ENCODE measurements at regions not wholly inside any gene's neighbourhood (a gene's known extent, or its start where the extent isn't known, plus 50 kb on each side); places are given as distances from the start of the nearest gene placed in this dataset.

GRCh38 chr14:29075761-29076160 lies 309.2 kb downstream of the FOXG1 start:
- Histone ChIP-seq H3K9me3 (ENCODE audit: control extremely low read depth in 1 of 3, control insufficient read depth in 2 of 3, insufficient read depth in 1 of 3, low read length in 2 of 3) (peaks cover 0 to 4% (median under 1%) of the 10 kb centered on the region in 3 donors), H3K79me2 (ENCODE audit: control insufficient read depth, insufficient read depth, low read length) (no peaks in the 10 kb centered on the region), H3K4me3 (ENCODE audit: control extremely low read depth in 1 of 5, extremely low read depth in 1 of 5, insufficient read depth in 1 of 5, low read depth in 2 of 5, low read length in 4 of 5) (no peak overlapping the region), H3K9ac (ENCODE audit: low read length) (no peak overlapping the region), H3K4me1 (ENCODE audit: control insufficient read depth in 2 of 2, insufficient read depth in 2 of 2, low read length in 2 of 2) (no peaks in the 10 kb centered on the region), H4K20me1 (ENCODE audit: control insufficient read depth, insufficient read depth, low read length, poor library complexity, severe bottlenecking) (no peaks in the 10 kb centered on the region), H3K27ac (ENCODE audit: low read length in 2 of 2) (no peak overlapping the region), H3K4me2 (replicated peaks; ENCODE audit: low read depth, low read length, poor library complexity, severe bottlenecking) (no peak overlapping the region), H3K27me3 (replicated peaks in 1 of 4; ENCODE audit: control extremely low read depth in 1 of 4, control insufficient read depth in 3 of 4, insufficient read depth in 4 of 4, low read length in 3 of 4) (no peaks in the 10 kb centered on the region), H3K36me3 (replicated peaks in 1 of 2; ENCODE audit: control extremely low read depth in 1 of 2, control insufficient read depth in 1 of 2, extremely low read depth in 1 of 2, insufficient read depth in 2 of 2, low read length in 1 of 2) (no peaks in the 10 kb centered on the region), H2AFZ (ENCODE audit: insufficient read depth, low read depth, low read length, poor library complexity, severe bottlenecking) (no peak overlapping the region)
- Mint-ChIP-seq H3K27ac (no peak overlapping the region), H3K27me3 (no peaks in the 10 kb centered on the region), H3K4me3 (no peak overlapping the region), H3K9me3 (ENCODE audit: insufficient read depth) (no peaks in the 10 kb centered on the region), H3K4me1 (no peaks in the 10 kb centered on the region)
- ATAC-seq (ENCODE audit: low read depth) = no peak
- DNase-seq = no peak
- POLR2A ChIA-PET = no interaction called here
- CTCF ChIA-PET = no interaction called here
- TF ChIP-seq EZH2 (IDR thresholded peaks at IDR 0.05; ENCODE audit: borderline replicate concordance, insufficient read depth, low read depth, low read length, poor library complexity, severe bottlenecking) (no peak), CTCF (IDR thresholded peaks at IDR 0.05) (no peak)
- intact Hi-C loops (cut with micrococcal nuclease) = no loop called here

- ChIA-PET POLR2A (no interaction called here), CTCF (no interaction called here)
- Histone ChIP-seq H3K36me3 (replicated peaks in 1 of 2; ENCODE audit: control extremely low read depth in 1 of 2, control insufficient read depth in 1 of 2, extremely low read depth in 1 of 2, insufficient read depth in 2 of 2, low read length in 1 of 2) (no peaks in the 10 kb centered on the region), H3K27ac (ENCODE audit: low read length in 2 of 2) (no peak overlapping the region), H3K9me3 (ENCODE audit: control extremely low read depth in 1 of 3, control insufficient read depth in 2 of 3, insufficient read depth in 1 of 3, low read length in 2 of 3) (peaks cover 0 to 2% (median 0%) of the 10 kb centered on the region in 3 donors), H3K9ac (ENCODE audit: low read length) (no peak overlapping the region), H3K4me3 (ENCODE audit: control extremely low read depth in 1 of 5, extremely low read depth in 1 of 5, insufficient read depth in 1 of 5, low read depth in 2 of 5, low read length in 4 of 5) (no peak overlapping the region), H3K79me2 (ENCODE audit: control insufficient read depth, insufficient read depth, low read length) (no peaks in the 10 kb centered on the region), H3K4me2 (replicated peaks; ENCODE audit: low read depth, low read length, poor library complexity, severe bottlenecking) (no peak overlapping the region), H3K27me3 (replicated peaks in 1 of 4; ENCODE audit: control extremely low read depth in 1 of 4, control insufficient read depth in 3 of 4, insufficient read depth in 4 of 4, low read length in 3 of 4) (no peaks in the 10 kb centered on the region), H3K4me1 (ENCODE audit: control insufficient read depth in 2 of 2, insufficient read depth in 2 of 2, low read length in 2 of 2) (no peaks in the 10 kb centered on the region), H4K20me1 (ENCODE audit: control insufficient read depth, insufficient read depth, low read length, poor library complexity, severe bottlenecking) (no peaks in the 10 kb centered on the region), H2AFZ (ENCODE audit: insufficient read depth, low read depth, low read length, poor library complexity, severe bottlenecking) (no peak overlapping the region)
- no peak for DNase-seq
- intact Hi-C loops (cut with micrococcal nuclease) = no loop called here
- TF ChIP-seq CTCF (IDR thresholded peaks at IDR 0.05) = no peak
- no peak for ATAC-seq (ENCODE audit: low read depth)
- Mint-ChIP-seq H3K4me1 (no peaks in the 10 kb centered on the region), H3K27me3 (no peaks in the 10 kb centered on the region), H3K27ac (no peak overlapping the region), H3K9me3 (ENCODE audit: insufficient read depth) (no peaks in the 10 kb centered on the region), H3K4me3 (no peak overlapping the region)
- WGBS (ENCODE audit: insufficient coverage) = no CpG with 5 or more reads among the region's 2 CpGs
Observed at GRCh38 chr14:29077916-29078315, 311.3 kb downstream of the FOXG1 start.

All from B cell (primary cell).